Fibroblast of lung (primary cell): ENCODE measurements at regions not wholly inside any gene's neighbourhood (a gene's known extent, or its start where the extent isn't known, plus 50 kb on each side); places are given as distances from the start of the nearest gene placed in this dataset.

Experiments
- DNase-seq, 2 donors: peaks; one replicate each; pipeline versions ENCODE4 v3.0.0 to v3.0.0-alpha.2; 2010; ENCODE audit warnings: low read depth in 2 of 2
- H2AFZ ChIP-seq: 2 replicates; pipeline ENCODE4 v1.5.1; 2012; ENCODE audit warnings: low read length, control low read depth, inconsistent platforms
- H3K27ac ChIP-seq: 2 replicates; pipeline ENCODE4 v1.5.1; 2011; ENCODE audit warnings: low read length, control low read depth; ENCODE audit not compliant: insufficient read depth
- H3K27me3 ChIP-seq: 2 replicates; pipeline ENCODE4 v1.5.1; 2011; ENCODE audit warnings: mild to moderate bottlenecking, low read length; ENCODE audit not compliant: control insufficient read depth, insufficient read depth
- H3K36me3 ChIP-seq: 2 replicates; pipeline ENCODE4 v1.5.1; 2011; ENCODE audit warnings: low read length; ENCODE audit not compliant: control insufficient read depth, insufficient read depth
- H3K4me1 ChIP-seq: 2 replicates; pipeline ENCODE4 v1.5.1; 2011; ENCODE audit warnings: low read length; ENCODE audit not compliant: control insufficient read depth, insufficient read depth; ENCODE audit errors: extremely low read depth
- H3K4me2 ChIP-seq: 2 replicates; pipeline ENCODE4 v1.5.1; 2011; ENCODE audit warnings: low read length, control low read depth; ENCODE audit not compliant: insufficient read depth; ENCODE audit errors: extremely low read depth
- H3K4me3 ChIP-seq, 4 experiments: fragments of 200-600 bp in 1 of 4; sonication (generic) in 1 of 4; replicated peaks in 1 of 4; 2 replicates each; pipeline ENCODE4 v1.5.1; 2011 to 2016; ENCODE audit warnings: low read length in 4 of 4, low read depth in 3 of 4, mild to moderate bottlenecking in 3 of 4, control low read depth in 2 of 4, inconsistent platforms in 1 of 4, mixed read lengths in 1 of 4; ENCODE audit not compliant: insufficient read depth in 1 of 4; ENCODE audit errors: control extremely low read depth in 1 of 4
- H3K79me2 ChIP-seq: 2 replicates; pipeline ENCODE4 v1.5.1; 2012; ENCODE audit warnings: mild to moderate bottlenecking, low read length, inconsistent platforms; ENCODE audit not compliant: control insufficient read depth, insufficient read depth
- H3K9ac ChIP-seq: 2 replicates; pipeline ENCODE4 v1.5.1; 2011; ENCODE audit warnings: mild to moderate bottlenecking, low read length, control low read depth; ENCODE audit not compliant: insufficient read depth
- H3K9me3 ChIP-seq: 2 replicates; pipeline ENCODE4 v1.5.1; 2012; ENCODE audit warnings: low read depth, low read length; ENCODE audit not compliant: control insufficient read depth, insufficient read depth
- H4K20me1 ChIP-seq: 2 replicates; pipeline ENCODE4 v1.5.1; 2011; ENCODE audit warnings: low read length; ENCODE audit not compliant: control insufficient read depth, insufficient read depth; ENCODE audit errors: extremely low read depth
- CTCF ChIP-seq, 2 donors: IDR thresholded peaks in 1 of 2; conservative IDR thresholded peaks in 1 of 2; 1 replicate in 1 of 2; 2 replicates in 1 of 2; pipeline ENCODE4 v1.5.1; 2011 to 2012; ENCODE audit warnings: low read length in 2 of 2, control low read depth in 1 of 2, inconsistent platforms in 1 of 2, low read depth in 1 of 2, mild to moderate bottlenecking in 1 of 2
- EZH2 ChIP-seq: IDR thresholded peaks from 2 replicates; pipeline ENCODE4 v1.5.1; 2012; ENCODE audit warnings: low read length, control low read depth, mild to moderate bottlenecking; ENCODE audit errors: missing control alignments

- H3K36me3 ChIP-seq = no peaks in the 10 kb centered on the region
- H3K9me3 ChIP-seq = no peaks in the 10 kb centered on the region
- no peaks in the 10 kb centered on the region for H3K4me1 ChIP-seq
- no peak for DNase-seq
- H3K9ac ChIP-seq = no peak overlapping the region
- no peaks in the 10 kb centered on the region for H3K27me3 ChIP-seq
- no peak for TF ChIP-seq EZH2
- no peak for TF ChIP-seq CTCF (conservative IDR thresholded peaks at IDR 0.05 in 1 of 2, IDR thresholded peaks at IDR 0.05 in 1 of 2; ENCODE audit: low read depth in 1 of 2, low read length in 2 of 2)
- H3K4me3 ChIP-seq = no peak overlapping the region
- no peaks in the 10 kb centered on the region for H3K79me2 ChIP-seq
- no peak overlapping the region for H3K4me2 ChIP-seq
- H4K20me1 ChIP-seq = no peaks in the 10 kb centered on the region
- H3K27ac ChIP-seq = no peak overlapping the region
- no peak overlapping the region for H2AFZ ChIP-seq
These were observed 83.1 kb upstream of the MPP7 start for GRCh38 chr10:28385748-28386502.

- no peak overlapping the region for H3K27ac ChIP-seq
- no peaks in the 10 kb centered on the region for H3K9me3 ChIP-seq
- no peaks in the 10 kb centered on the region for H3K27me3 ChIP-seq
- no peak overlapping the region for H3K4me3 ChIP-seq
- no peak overlapping the region for H3K9ac ChIP-seq
- no peaks in the 10 kb centered on the region for H3K36me3 ChIP-seq
- no peak for DNase-seq
- no peaks in the 10 kb centered on the region for H4K20me1 ChIP-seq
- no peaks in the 10 kb centered on the region for H3K4me1 ChIP-seq
- no peak overlapping the region for H3K4me2 ChIP-seq
- TF ChIP-seq CTCF (conservative IDR thresholded peaks at IDR 0.05 in 1 of 2, IDR thresholded peaks at IDR 0.05 in 1 of 2; ENCODE audit: low read depth in 1 of 2, low read length in 2 of 2) (no peak), EZH2 (no peak)
- no peak overlapping the region for H2AFZ ChIP-seq
- no peaks in the 10 kb centered on the region for H3K79me2 ChIP-seq
These were observed 83.6 kb upstream of the MPP7 start for GRCh38 chr10:28386503-28386868.

GRCh38 chr10:28387140-28387539 is 84.3 kb upstream of the MPP7 start:
- no peak overlapping the region for H3K27ac ChIP-seq
- no peak overlapping the region for H3K4me2 ChIP-seq
- DNase-seq = no peak
- H2AFZ ChIP-seq = no peak overlapping the region
- no peaks in the 10 kb centered on the region for H3K9me3 ChIP-seq
- no peak overlapping the region for H3K4me3 ChIP-seq
- H3K79me2 ChIP-seq = no peaks in the 10 kb centered on the region
- no peaks in the 10 kb centered on the region for H4K20me1 ChIP-seq
- no peaks in the 10 kb centered on the region for H3K36me3 ChIP-seq
- H3K9ac ChIP-seq = no peak overlapping the region
- TF ChIP-seq EZH2 = no peak
- no peak for TF ChIP-seq CTCF (conservative IDR thresholded peaks at IDR 0.05 in 1 of 2, IDR thresholded peaks at IDR 0.05 in 1 of 2; ENCODE audit: low read depth in 1 of 2, low read length in 2 of 2)
- no peaks in the 10 kb centered on the region for H3K27me3 ChIP-seq
- H3K4me1 ChIP-seq = no peaks in the 10 kb centered on the region
